ENCODE measurements at regions not wholly inside any gene's neighbourhood (a gene's known extent, or its start where the extent isn't known, plus 50 kb on each side); places are given as distances from the start of the nearest gene placed in this dataset.

GRCh38 chr1:14494911-14495310 lies 103.6 kb upstream of the KAZN start:
- Histone ChIP-seq H3K9me3 (no peaks in the 10 kb centered on the region), H3K36me3 (no peaks in the 10 kb centered on the region), H3K27ac (no peak overlapping the region), H3K27me3 (no peaks in the 10 kb centered on the region), H3K4me3 (no peak overlapping the region), H3K4me1 (no peaks in the 10 kb centered on the region)
- DNase-seq = no peak
- intact Hi-C loops (cut with DNase I) = no loop called here
- no peak for TF ChIP-seq CTCF (IDR thresholded peaks at IDR 0.05)
- ATAC-seq = no peak

- Histone ChIP-seq H3K27me3 (no peaks in the 10 kb centered on the region), H3K4me3 (no peak overlapping the region), H3K9me3 (no peaks in the 10 kb centered on the region), H3K36me3 (no peaks in the 10 kb centered on the region), H3K4me1 (no peaks in the 10 kb centered on the region), H3K27ac (no peak overlapping the region)
- no peak for DNase-seq
- intact Hi-C loops (cut with DNase I) = no loop called here
- ATAC-seq = no peak
- no peak for TF ChIP-seq CTCF (IDR thresholded peaks at IDR 0.05)
Observed at GRCh38 chr1:14495381-14495780, 103.1 kb upstream of the KAZN start.

GRCh38 chr1:14495996-14496395 lies 102.5 kb upstream of the KAZN start:
- no peaks in the 10 kb centered on the region for H3K27me3 ChIP-seq
- no peak for TF ChIP-seq CTCF (IDR thresholded peaks at IDR 0.05)
- no peaks in the 10 kb centered on the region for H3K4me1 ChIP-seq
- no peak overlapping the region for H3K4me3 ChIP-seq
- H3K27ac ChIP-seq = no peak overlapping the region
- no peaks in the 10 kb centered on the region for H3K9me3 ChIP-seq
- no peak for ATAC-seq
- intact Hi-C loops (cut with DNase I) = no loop called here
- no peak for DNase-seq
- no peaks in the 10 kb centered on the region for H3K36me3 ChIP-seq

- no peak for ATAC-seq
- Histone ChIP-seq H3K27me3 (no peaks in the 10 kb centered on the region), H3K4me3 (no peak overlapping the region), H3K36me3 (no peaks in the 10 kb centered on the region), H3K9me3 (no peaks in the 10 kb centered on the region), H3K4me1 (no peaks in the 10 kb centered on the region), H3K27ac (no peak overlapping the region)
- TF ChIP-seq CTCF (IDR thresholded peaks at IDR 0.05) = no peak
- no peak for DNase-seq
- intact Hi-C loops (cut with DNase I) = no loop called here
Observed at GRCh38 chr1:14498839-14499238, 99.6 kb upstream of the KAZN start.

- Histone ChIP-seq H3K4me1 (no peaks in the 10 kb centered on the region), H3K36me3 (no peaks in the 10 kb centered on the region), H3K4me3 (no peak overlapping the region), H3K9me3 (no peaks in the 10 kb centered on the region), H3K27me3 (no peaks in the 10 kb centered on the region), H3K27ac (no peak overlapping the region)
- ATAC-seq = no peak
- intact Hi-C loops (cut with DNase I) = no loop called here
- no peak for TF ChIP-seq CTCF (IDR thresholded peaks at IDR 0.05)
- no peak for DNase-seq
Observed at GRCh38 chr1:14499312-14500040, 99.0 kb upstream of the KAZN start.

GRCh38 chr1:14500041-14500440 lies 98.4 kb upstream of the KAZN start:
- TF ChIP-seq CTCF (IDR thresholded peaks at IDR 0.05) = no peak
- Histone ChIP-seq H3K4me3 (no peak overlapping the region), H3K9me3 (no peaks in the 10 kb centered on the region), H3K4me1 (no peaks in the 10 kb centered on the region), H3K27ac (no peak overlapping the region), H3K27me3 (no peaks in the 10 kb centered on the region), H3K36me3 (no peaks in the 10 kb centered on the region)
- intact Hi-C loops (cut with DNase I) = no loop called here
- ATAC-seq (no peak), DNase-seq (no peak)

Measured in upper lobe of right lung (tissue), 1 donor.